HEK293T (cell line): ENCODE measurements at regions not wholly inside any gene's neighbourhood (a gene's known extent, or its start where the extent isn't known, plus 50 kb on each side); places are given as distances from the start of the nearest gene placed in this dataset.

Source experiments
- CTCF ChIA-PET: fragments of 350-600 bp; formaldehyde crosslinking; extraction: SDS; loops from one replicate; lab custom pipeline; 2021; ENCODE audit warnings: antibody characterized with exemption, inconsistent platforms; lab: Yijun Ruan, JAX
- POLR2A ChIA-PET: fragments of 350-600 bp; formaldehyde crosslinking; extraction: SDS; loops from one replicate; lab custom pipeline; 2020; ENCODE audit warnings: antibody characterized with exemption, inconsistent platforms; lab: Yijun Ruan, JAX
- DNase-seq: peaks from one replicate; pipeline ENCODE4 v3.0.0; 2012; ENCODE audit warnings: mixed read lengths; ENCODE audit errors: extremely low spot score
- ARNT ChIP-seq: fragments of 450-650 bp; IDR thresholded peaks from 2 replicates; pipeline ENCODE4 v1.6.1; 2017; ENCODE audit warnings: mild to moderate bottlenecking
- BHLHE40 ChIP-seq: fragments of 450-650 bp; IDR thresholded peaks from 2 replicates; pipeline ENCODE4 v1.6.1; 2016; ENCODE audit warnings: mild to moderate bottlenecking, moderate library complexity, borderline replicate concordance
- CTBP1 ChIP-seq: fragments of 450-650 bp; IDR thresholded peaks from 2 replicates; pipeline ENCODE4 v1.6.1; 2016; ENCODE audit warnings: borderline replicate concordance
- ELF4 ChIP-seq: fragments of 450-650 bp; IDR thresholded peaks from 2 replicates; pipeline ENCODE4 v1.6.1; 2017; ENCODE audit warnings: antibody characterized with exemption
- FOXA1 ChIP-seq: fragments of 450-650 bp; IDR thresholded peaks from 2 replicates; pipeline ENCODE4 v1.6.1; 2016; ENCODE audit warnings: mild to moderate bottlenecking
- FOXK2 ChIP-seq: fragments of 450-650 bp; IDR thresholded peaks from 2 replicates; pipeline ENCODE4 v1.6.1; 2016; ENCODE audit warnings: mild to moderate bottlenecking
- FOXM1 ChIP-seq: fragments of 450-650 bp; IDR thresholded peaks from 2 replicates; pipeline ENCODE4 v1.6.1; 2017; ENCODE audit warnings: mild to moderate bottlenecking, borderline replicate concordance
- HDGF ChIP-seq: fragments of 450-650 bp; IDR thresholded peaks from 2 replicates; pipeline ENCODE4 v1.6.1; 2017; ENCODE audit warnings: antibody characterized with exemption, borderline replicate concordance
- L3MBTL2 ChIP-seq: fragments of 450-650 bp; conservative IDR thresholded peaks from 2 replicates; pipeline ENCODE4 v1.6.1; 2016; ENCODE audit warnings: mild to moderate bottlenecking
- LEF1 ChIP-seq: fragments of 450-650 bp; IDR thresholded peaks from 2 replicates; pipeline ENCODE4 v1.6.1; 2017; ENCODE audit warnings: mild to moderate bottlenecking, borderline replicate concordance
- NFRKB ChIP-seq: fragments of 450-650 bp; IDR thresholded peaks from 2 replicates; pipeline ENCODE4 v1.6.1; 2016; ENCODE audit warnings: mild to moderate bottlenecking, moderate library complexity
- PKNOX1 ChIP-seq: fragments of 450-650 bp; IDR thresholded peaks from 2 replicates; pipeline ENCODE4 v1.6.1; 2016
- SP1 ChIP-seq: fragments of 450-650 bp; IDR thresholded peaks from 2 replicates; pipeline ENCODE4 v1.6.1; 2017
- SUZ12 ChIP-seq: fragments of 450-650 bp; IDR thresholded peaks from 2 replicates; pipeline ENCODE4 v1.6.1; 2016; ENCODE audit warnings: mild to moderate bottlenecking
- TARDBP ChIP-seq: fragments of 450-650 bp; IDR thresholded peaks from 2 replicates; pipeline ENCODE4 v1.6.1; 2016
- ZNF384 ChIP-seq: fragments of 450-650 bp; IDR thresholded peaks from 2 replicates; pipeline ENCODE4 v1.6.1; 2016

- TF ChIP-seq CTBP1 (no peak), ZNF384 (no peak), SUZ12 (no peak), L3MBTL2 (no peak), FOXA1 (no peak)
- CTCF ChIA-PET = no interaction called here
- no peak for DNase-seq
- POLR2A ChIA-PET = no interaction called here
Observed at GRCh38 chr14:54192610-54193009, 204.2 kb upstream of the CDKN3 start.

GRCh38 chr14:54193871-54194270 lies 202.9 kb upstream of the CDKN3 start:
- ChIA-PET CTCF (no interaction called here), POLR2A (no interaction called here)
- DNase-seq = no peak
- TF ChIP-seq CTBP1 (no peak), ELF4 (no peak), HDGF (no peak), SUZ12 (no peak), SP1 (no peak), ARNT (no peak), NFRKB (no peak), BHLHE40 (no peak), FOXM1 (no peak), LEF1 (no peak), L3MBTL2 (no peak), TARDBP (no peak), FOXK2 (no peak)

- ChIA-PET POLR2A (no interaction called here), CTCF (no interaction called here)
- TF ChIP-seq LEF1 (no peak), ELF4 (no peak), SUZ12 (no peak), ZNF384 (no peak), HDGF (no peak), PKNOX1 (no peak), SP1 (no peak), FOXM1 (no peak), FOXK2 (no peak)
- no peak for DNase-seq
Observed at GRCh38 chr14:54194501-54194900, 202.3 kb upstream of the CDKN3 start.

- no peak for TF ChIP-seq L3MBTL2
- CTCF ChIA-PET = no interaction called here
- DNase-seq = no peak
- POLR2A ChIA-PET = no interaction called here
Observed at GRCh38 chr14:54197369-54197768, 199.4 kb upstream of the CDKN3 start.

GRCh38 chr14:54200726-54201125 lies 196.1 kb upstream of the CDKN3 start:
- CTCF ChIA-PET = no interaction called here

GRCh38 chr14:54202288-54202687 lies 194.5 kb upstream of the CDKN3 start:
- ChIA-PET CTCF (no interaction called here), POLR2A (no interaction called here)
- DNase-seq = no peak
- no peak for TF ChIP-seq LEF1
- no peak for TF ChIP-seq TARDBP
- TF ChIP-seq ELF4 = no peak
- TF ChIP-seq SUZ12 = no peak
- TF ChIP-seq BHLHE40 = no peak
- TF ChIP-seq SP1 = no peak
- TF ChIP-seq ZNF384 = no peak
- no peak for TF ChIP-seq HDGF
- no peak for TF ChIP-seq PKNOX1
- no peak for TF ChIP-seq NFRKB
- no peak for TF ChIP-seq ARNT
- no peak for TF ChIP-seq CTBP1
- no peak for TF ChIP-seq L3MBTL2
- no peak for TF ChIP-seq FOXA1
- TF ChIP-seq FOXM1 = no peak
- no peak for TF ChIP-seq FOXK2

More at GRCh38 chr14:54200726-54201125, 196.1 kb upstream of the CDKN3 start:
- DNase-seq = no peak
- no peak for TF ChIP-seq ZNF384
- no peak for TF ChIP-seq CTBP1
- no peak for TF ChIP-seq FOXK2
- TF ChIP-seq PKNOX1 = no peak
- no peak for TF ChIP-seq FOXM1
- no peak for TF ChIP-seq HDGF
- TF ChIP-seq LEF1 = no peak
- no peak for TF ChIP-seq L3MBTL2
- TF ChIP-seq ARNT = no peak
- TF ChIP-seq SUZ12 = no peak
- TF ChIP-seq FOXA1 = no peak
- POLR2A ChIA-PET = no interaction called here

- DNase-seq = no peak
- TF ChIP-seq SP1 (no peak), NFRKB (no peak), FOXK2 (no peak), CTBP1 (no peak), ELF4 (no peak)
- ChIA-PET CTCF (no interaction called here), POLR2A (no interaction called here)
Observed at GRCh38 chr14:54206516-54206915, 190.3 kb upstream of the CDKN3 start.
